Immature natural killer cell (primary cell): ENCODE measurements at regions not wholly inside any gene's neighbourhood (a gene's known extent, or its start where the extent isn't known, plus 50 kb on each side); places are given as distances from the start of the nearest gene placed in this dataset.

Experiments
- DNase-seq, 3 donors: peaks; one replicate each; pipeline ENCODE4 v3.0.0; 2022; ENCODE audit warnings: mixed read lengths in 1 of 3
- H3K27ac Mint-ChIP-seq, 6 donors: one replicate each; pipeline ENCODE4 v1.8.0; 2020; ENCODE audit warnings: mixed read lengths in 6 of 6, mild to moderate bottlenecking in 5 of 6, inconsistent platforms in 4 of 6, moderate library complexity in 3 of 6
- H3K27me3 Mint-ChIP-seq, 3 donors: one replicate each; pipeline ENCODE4 v1.8.0; 2020 to 2021; ENCODE audit warnings: low read depth in 3 of 3, mild to moderate bottlenecking in 3 of 3, mixed read lengths in 3 of 3, moderate library complexity in 3 of 3, inconsistent platforms in 1 of 3
- H3K36me3 Mint-ChIP-seq, 3 donors: one replicate each; pipeline ENCODE4 v1.8.0; 2020; ENCODE audit warnings: mixed read lengths in 3 of 3, inconsistent platforms in 2 of 3, mild to moderate bottlenecking in 2 of 3
- H3K4me1 Mint-ChIP-seq, 2 donors: one replicate each; pipeline ENCODE4 v1.8.0; 2020; ENCODE audit warnings: inconsistent platforms in 2 of 2, mild to moderate bottlenecking in 2 of 2, mixed read lengths in 2 of 2, moderate library complexity in 1 of 2
- H3K4me3 Mint-ChIP-seq, 5 donors: one replicate each; pipeline ENCODE4 v1.8.0; 2020; ENCODE audit warnings: mild to moderate bottlenecking in 5 of 5, mixed read lengths in 5 of 5, inconsistent platforms in 3 of 5, moderate library complexity in 3 of 5
- H3K9me3 Mint-ChIP-seq, 6 donors: one replicate each; pipeline ENCODE4 v1.8.0; 2020; ENCODE audit warnings: mild to moderate bottlenecking in 6 of 6, mixed read lengths in 6 of 6, inconsistent platforms in 4 of 6, moderate library complexity in 3 of 6

GRCh38 chr10:28951484-28951883 lies 274.2 kb downstream of the BAMBI start:
- Mint-ChIP-seq H3K9me3 (peaks cover 0 to 8% (median under 1%) of the 10 kb centered on the region in 6 donors), H3K36me3 (no peaks in the 10 kb centered on the region), H3K4me3 (no peak overlapping the region), H3K4me1 (no peaks in the 10 kb centered on the region), H3K27me3 (peaks cover 0 to 7% (median 1%) of the 10 kb centered on the region in 3 donors), H3K27ac (no peak overlapping the region)
- DNase-seq: no peak

DNA sequence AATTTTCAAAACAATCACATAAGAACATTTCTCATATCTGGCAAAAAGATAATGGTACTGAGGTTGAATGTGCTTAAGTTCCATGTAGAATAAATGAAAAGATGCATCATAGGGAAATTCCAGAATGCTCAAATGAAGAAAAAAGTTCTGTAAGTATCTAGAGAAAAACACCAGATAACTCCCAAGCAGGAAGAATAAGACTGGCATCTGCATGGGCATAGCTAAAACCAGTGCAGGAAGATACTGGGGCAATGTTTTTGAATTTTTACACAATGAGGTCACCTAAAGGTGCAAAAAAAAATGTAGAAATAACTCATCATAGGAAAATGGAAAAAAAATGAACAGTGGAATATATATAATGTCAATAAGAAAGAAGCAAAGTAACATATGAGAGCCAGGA lies 275.2 kb downstream of the BAMBI start:
- no peak for DNase-seq
- H3K27ac Mint-ChIP-seq: no peak overlapping the region
- H3K27me3 Mint-ChIP-seq: peaks cover 0 to 4% (median 1%) of the 10 kb centered on the region in 3 donors
- no peaks in the 10 kb centered on the region for H3K4me1 Mint-ChIP-seq
- H3K4me3 Mint-ChIP-seq: no peak overlapping the region
- H3K36me3 Mint-ChIP-seq: no peaks in the 10 kb centered on the region
- H3K9me3 Mint-ChIP-seq: peaks cover 0 to 8% (median 1%) of the 10 kb centered on the region in 6 donors

- Mint-ChIP-seq H3K27me3 (peaks cover 0 to 4% (median 1%) of the 10 kb centered on the region in 3 donors), H3K9me3 (peaks cover 0 to 12% (median 5%) of the 10 kb centered on the region in 6 donors), H3K4me1 (no peaks in the 10 kb centered on the region), H3K4me3 (no peak overlapping the region), H3K27ac (no peak overlapping the region), H3K36me3 (peaks cover 0 to 4% (median 0%) of the 10 kb centered on the region in 3 donors)
- DNase-seq: no peak
These were observed 276.9 kb downstream of the BAMBI start for GRCh38 chr10:28954211-28954610.

DNA sequence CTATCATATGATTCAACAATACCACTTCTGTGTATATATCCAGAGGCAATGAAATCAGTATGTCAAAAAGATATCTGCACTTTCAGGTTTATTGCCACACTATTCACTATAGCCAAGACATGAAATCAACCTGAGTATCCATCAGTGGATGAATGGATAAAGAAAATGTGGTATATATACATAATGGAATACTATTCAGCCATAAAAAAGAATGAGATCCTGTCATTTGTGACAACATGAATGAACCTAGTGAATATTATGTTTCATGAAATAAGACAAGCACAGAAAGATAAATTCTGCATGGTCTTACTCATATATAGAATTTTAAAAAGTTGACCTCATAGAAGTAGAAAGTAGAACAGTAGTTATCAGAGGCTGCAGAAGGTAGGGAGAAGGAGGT lies 281.1 kb downstream of the BAMBI start:
- Mint-ChIP-seq H3K4me1 (no peaks in the 10 kb centered on the region), H3K36me3 (peaks cover 0 to 4% (median 0%) of the 10 kb centered on the region in 3 donors), H3K4me3 (no peak overlapping the region), H3K9me3 (peaks cover 0 to 13% (median 4%) of the 10 kb centered on the region in 6 donors), H3K27me3 (peaks cover 0 to 3% (median 0%) of the 10 kb centered on the region in 3 donors), H3K27ac (no peak overlapping the region)
- DNase-seq: no peak

GRCh38 chr10:28959850-28960501 lies 282.7 kb downstream of the BAMBI start:
- Mint-ChIP-seq H3K27me3 (peaks cover 0 to 5% (median 0%) of the 10 kb centered on the region in 3 donors), H3K27ac (no peak overlapping the region), H3K4me1 (no peaks in the 10 kb centered on the region), H3K9me3 (peaks cover 0 to 8% (median 2%) of the 10 kb centered on the region in 6 donors), H3K36me3 (peaks cover 0 to 4% (median 0%) of the 10 kb centered on the region in 3 donors), H3K4me3 (no peak overlapping the region)
- DNase-seq: no peak

DNA sequence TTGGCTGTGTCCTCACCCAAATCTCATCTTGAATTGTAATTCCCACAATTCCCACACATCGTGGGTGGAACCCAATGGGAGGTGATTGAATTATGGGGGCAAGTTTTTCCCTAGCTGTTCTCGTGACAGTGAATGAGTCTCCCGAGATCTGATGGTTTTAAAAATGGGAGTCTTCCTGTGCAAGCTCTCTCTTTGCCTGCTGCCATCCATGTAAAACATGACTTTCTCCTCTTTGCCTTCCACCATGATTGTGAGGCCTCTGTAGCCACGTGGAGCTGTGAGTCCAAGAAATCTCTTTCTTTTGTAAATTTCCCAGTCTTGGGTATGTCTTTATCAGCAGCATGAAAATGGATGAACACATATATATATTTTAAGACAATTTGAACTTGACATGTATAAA lies 285.4 kb downstream of the BAMBI start:
- H3K9me3 Mint-ChIP-seq: peaks cover 0 to 11% (median 2%) of the 10 kb centered on the region in 6 donors
- no peak for DNase-seq
- peaks cover 0 to 2% (median 0%) of the 10 kb centered on the region in 3 donors for H3K36me3 Mint-ChIP-seq
- H3K4me1 Mint-ChIP-seq: no peaks in the 10 kb centered on the region
- H3K27me3 Mint-ChIP-seq: peaks cover 0 to 5% (median 2%) of the 10 kb centered on the region in 3 donors
- no peak overlapping the region for H3K27ac Mint-ChIP-seq
- H3K4me3 Mint-ChIP-seq: no peak overlapping the region

- DNase-seq: no peak
- H3K4me3 Mint-ChIP-seq: no peak overlapping the region
- H3K27me3 Mint-ChIP-seq: peaks cover 0 to 5% (median 2%) of the 10 kb centered on the region in 3 donors
- no peaks in the 10 kb centered on the region for H3K36me3 Mint-ChIP-seq
- H3K4me1 Mint-ChIP-seq: no peaks in the 10 kb centered on the region
- peaks cover 0 to 8% (median 0%) of the 10 kb centered on the region in 6 donors for H3K9me3 Mint-ChIP-seq
- H3K27ac Mint-ChIP-seq: no peak overlapping the region
These were observed 286.4 kb downstream of the BAMBI start for GRCh38 chr10:28963539-28964221.

DNA sequence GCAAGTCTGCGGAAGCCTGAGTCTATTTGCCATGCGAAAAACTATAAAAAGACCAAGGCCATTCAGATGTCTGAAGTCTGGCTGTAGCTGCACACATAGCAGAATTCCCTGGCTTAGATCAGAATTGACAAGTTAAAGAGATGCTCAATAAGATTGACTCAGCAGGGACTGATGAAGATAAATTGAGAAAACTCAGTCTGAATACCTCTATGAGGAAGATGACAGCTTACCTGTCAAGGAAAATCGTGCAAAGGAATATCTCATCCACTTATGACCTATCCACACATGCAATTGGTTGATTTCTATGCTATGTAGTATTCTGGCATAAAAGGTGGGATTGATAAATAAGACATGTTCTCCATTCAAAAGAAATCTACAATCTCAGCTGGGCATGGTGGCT lies 288.6 kb downstream of the BAMBI start:
- peaks cover 0 to 3% (median 0%) of the 10 kb centered on the region in 6 donors for H3K9me3 Mint-ChIP-seq
- H3K4me3 Mint-ChIP-seq: no peak overlapping the region
- no peaks in the 10 kb centered on the region for H3K4me1 Mint-ChIP-seq
- H3K36me3 Mint-ChIP-seq: no peaks in the 10 kb centered on the region
- no peak for DNase-seq
- H3K27ac Mint-ChIP-seq: no peak overlapping the region
- peaks cover 0 to 5% (median 2%) of the 10 kb centered on the region in 3 donors for H3K27me3 Mint-ChIP-seq

- Mint-ChIP-seq H3K27me3 (peaks cover 0 to 3% (median 2%) of the 10 kb centered on the region in 3 donors), H3K4me3 (no peak overlapping the region), H3K9me3 (peaks cover 0 to 3% (median 0%) of the 10 kb centered on the region in 6 donors), H3K36me3 (no peaks in the 10 kb centered on the region), H3K27ac (no peak overlapping the region), H3K4me1 (no peaks in the 10 kb centered on the region)
- DNase-seq: no peak
These were observed 289.7 kb downstream of the BAMBI start for GRCh38 chr10:28967031-28967430.

GRCh38 chr10:28969413-28969812 lies 292.1 kb downstream of the BAMBI start:
- Mint-ChIP-seq H3K4me3 (no peak overlapping the region), H3K27me3 (peaks cover 0 to 4% (median 2%) of the 10 kb centered on the region in 3 donors), H3K36me3 (no peaks in the 10 kb centered on the region), H3K27ac (no peak overlapping the region), H3K4me1 (no peaks in the 10 kb centered on the region), H3K9me3 (peaks cover 0 to 3% (median 0%) of the 10 kb centered on the region in 6 donors)
- no peak for DNase-seq

DNA sequence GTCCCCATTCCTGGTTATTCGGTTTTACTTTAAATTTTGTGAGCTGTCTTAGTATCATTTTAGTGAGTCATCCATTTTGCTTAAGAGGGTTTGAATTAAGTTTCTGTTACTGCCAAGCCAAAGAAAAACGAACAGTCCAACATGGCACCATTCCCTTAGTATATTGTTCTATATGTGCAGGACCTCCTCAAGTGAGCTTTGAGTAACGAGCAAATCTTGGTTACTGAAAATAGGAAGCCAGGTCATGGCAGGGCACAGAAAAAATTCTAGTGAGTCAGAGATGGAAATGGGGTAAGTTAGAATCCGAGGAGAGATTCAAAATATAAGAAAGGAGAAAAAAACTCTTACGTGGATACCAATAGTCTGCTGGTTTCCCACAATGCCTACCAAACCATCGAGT lies 292.9 kb downstream of the BAMBI start:
- no peak for DNase-seq
- no peak overlapping the region for H3K4me3 Mint-ChIP-seq

GRCh38 chr10:28971255-28971654 lies 293.9 kb downstream of the BAMBI start:
- H3K36me3 Mint-ChIP-seq: no peaks in the 10 kb centered on the region
- H3K9me3 Mint-ChIP-seq: peaks cover 0 to 3% (median 0%) of the 10 kb centered on the region in 6 donors
- no peak overlapping the region for H3K27ac Mint-ChIP-seq
- no peaks in the 10 kb centered on the region for H3K4me1 Mint-ChIP-seq
- peaks cover 0 to 2% (median 2%) of the 10 kb centered on the region in 3 donors for H3K27me3 Mint-ChIP-seq
- no peak for DNase-seq
- H3K4me3 Mint-ChIP-seq: no peak overlapping the region

More for the DNA sequence above, 292.9 kb downstream of the BAMBI start:
- H3K27me3 Mint-ChIP-seq: peaks cover 0 to 2% (median 2%) of the 10 kb centered on the region in 3 donors
- no peaks in the 10 kb centered on the region for H3K4me1 Mint-ChIP-seq
- H3K36me3 Mint-ChIP-seq: no peaks in the 10 kb centered on the region
- no peak overlapping the region for H3K27ac Mint-ChIP-seq
- peaks cover 0 to 3% (median 0%) of the 10 kb centered on the region in 6 donors for H3K9me3 Mint-ChIP-seq

DNA sequence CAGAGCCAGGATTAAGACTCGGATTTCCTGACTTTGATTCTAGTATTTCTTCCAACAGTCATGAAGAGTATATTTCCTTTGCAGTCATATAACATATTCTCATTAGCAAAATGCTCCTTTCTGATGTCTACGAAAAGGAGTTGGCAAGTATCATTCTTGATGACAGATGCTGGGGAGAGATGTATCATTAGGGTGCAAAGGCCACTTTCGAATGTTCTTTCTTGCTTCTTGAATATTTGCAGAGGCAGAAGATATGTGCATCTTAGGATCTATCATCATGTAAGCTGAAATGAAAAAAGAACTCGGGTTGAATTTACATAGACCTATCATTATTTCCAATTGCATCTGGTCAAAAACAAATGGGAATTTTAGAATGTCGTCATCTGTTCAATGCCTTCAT lies 294.4 kb downstream of the BAMBI start:
- Mint-ChIP-seq H3K4me1 (no peaks in the 10 kb centered on the region), H3K36me3 (no peaks in the 10 kb centered on the region), H3K27me3 (peaks cover 0 to 2% (median 0%) of the 10 kb centered on the region in 3 donors), H3K4me3 (no peak overlapping the region), H3K27ac (no peak overlapping the region), H3K9me3 (peaks cover 0 to 3% (median 0%) of the 10 kb centered on the region in 6 donors)
- DNase-seq: no peak

DNA sequence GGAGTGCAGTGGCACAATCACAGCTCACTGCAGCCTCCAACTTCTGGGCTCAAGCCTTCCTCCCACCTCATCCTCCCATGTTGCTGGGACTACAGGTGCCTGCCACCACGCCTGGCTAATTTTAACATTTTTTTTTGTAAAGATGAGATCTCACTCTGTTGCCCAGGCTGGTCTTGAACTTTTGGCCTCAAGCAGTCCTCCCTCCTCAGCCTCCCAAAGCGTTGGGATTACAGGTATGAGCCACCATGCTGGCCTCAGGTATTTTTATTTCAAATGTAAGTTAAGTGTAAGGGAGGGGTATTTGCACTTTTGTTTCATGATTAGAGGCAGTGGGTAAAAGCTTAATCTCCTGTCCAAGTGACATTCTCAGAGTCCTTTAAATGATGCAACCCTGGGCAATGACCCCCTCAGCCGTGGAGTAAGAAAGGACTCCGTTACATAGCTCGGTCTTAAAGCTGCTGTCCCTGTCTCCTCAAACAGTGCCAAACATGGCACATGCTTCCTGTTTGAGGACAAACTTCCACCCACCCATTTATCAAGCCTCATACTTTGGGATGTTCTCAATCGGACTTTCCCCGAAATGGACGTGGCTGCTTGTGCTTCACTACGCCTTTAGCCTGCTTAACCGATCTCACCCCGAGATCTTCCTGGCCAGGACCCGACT lies 296.1 kb downstream of the BAMBI start:
- H3K36me3 Mint-ChIP-seq: no peaks in the 10 kb centered on the region
- H3K4me3 Mint-ChIP-seq: no peak overlapping the region
- no peaks in the 10 kb centered on the region for H3K4me1 Mint-ChIP-seq
- no peak overlapping the region for H3K27ac Mint-ChIP-seq
- DNase-seq: no peak
- H3K9me3 Mint-ChIP-seq: peaks cover 0 to 6% (median 3%) of the 10 kb centered on the region in 6 donors
- H3K27me3 Mint-ChIP-seq: peaks cover 0 to 3% (median 0%) of the 10 kb centered on the region in 3 donors
